HEK293 (cell line): ENCODE measurements at regions not wholly inside any gene's neighbourhood (a gene's known extent, or its start where the extent isn't known, plus 50 kb on each side); places are given as distances from the start of the nearest gene placed in this dataset.

ENCODE experiments used
- CTCF ChIA-PET: fragments of 350-600 bp; formaldehyde crosslinking; extraction: SDS; loops from one replicate; lab custom pipeline; 2021; ENCODE audit warnings: antibody characterized with exemption; lab: Yijun Ruan, JAX
- POLR2A ChIA-PET: fragments of 300-600 bp; formaldehyde crosslinking; extraction: SDS; loops from one replicate; lab custom pipeline; 2020; ENCODE audit warnings: antibody characterized with exemption, inconsistent platforms; lab: Yijun Ruan, JAX
- H3K27ac ChIP-seq: fragments of 200-500 bp; sonication (Bioruptor generic); 2 replicates; pipeline ENCODE4 v1.5.1; 2014; ENCODE audit warnings: low read depth, low read length, control low read depth, inconsistent platforms; ENCODE audit errors: extremely low read depth
- H3K36me3 ChIP-seq, 2 experiments: fragments of 200-500 bp in 1 of 2; sonication (Bioruptor generic) in 1 of 2; 1 replicate in 1 of 2; 2 replicates in 1 of 2; pipeline ENCODE4 v1.5.1; 2014 to 2017; ENCODE audit warnings: inconsistent platforms in 2 of 2, low read length in 2 of 2; ENCODE audit not compliant: control insufficient read depth in 2 of 2, insufficient read depth in 1 of 2
- H3K4me1 ChIP-seq: fragments of 200-500 bp; sonication (Bioruptor generic); 2 replicates; pipeline ENCODE4 v1.5.1; 2014; ENCODE audit warnings: mild to moderate bottlenecking, low read length, inconsistent platforms; ENCODE audit not compliant: control insufficient read depth, insufficient read depth
- H3K4me3 ChIP-seq: 2 replicates; pipeline ENCODE4 v1.5.1; 2011; ENCODE audit warnings: low read depth, mild to moderate bottlenecking, control low read depth, low read length, moderate library complexity
- H3K9me3 ChIP-seq: fragments of 200-500 bp; sonication (Bioruptor generic); 2 replicates; pipeline ENCODE4 v1.5.1; 2014; ENCODE audit warnings: low read depth, low read length, inconsistent platforms; ENCODE audit not compliant: control insufficient read depth, insufficient read depth
- ELK4 ChIP-seq: IDR thresholded peaks from 2 replicates; pipeline ENCODE4 v1.6.1; 2011; ENCODE audit warnings: mild to moderate bottlenecking, low read depth, low read length, borderline replicate concordance
- GFI1B ChIP-seq: fragments of 450-650 bp; formaldehyde crosslinking; IDR thresholded peaks from 2 replicates; pipeline ENCODE4 v1.5.1; 2016; ENCODE audit warnings: missing biosample characterization, missing genetic modification characterization
- GLI2 ChIP-seq: fragments of 450-650 bp; formaldehyde crosslinking; IDR thresholded peaks from 2 replicates; pipeline ENCODE4; 2017; ENCODE audit warnings: missing biosample characterization, missing genetic modification characterization, low read depth, borderline replicate concordance
- HIC1 ChIP-seq: fragments of 450-650 bp; formaldehyde crosslinking; IDR thresholded peaks from 2 replicates; pipeline ENCODE4 v1.5.1; 2016; ENCODE audit warnings: missing biosample characterization, missing genetic modification characterization
- HOXD13 ChIP-seq: sonication (generic); formaldehyde crosslinking; IDR thresholded peaks from 2 replicates; pipeline ENCODE4 v1.8.0; 2022; ENCODE audit warnings: missing genetic modification reagents, borderline replicate concordance
- MZF1 ChIP-seq: fragments of 450-650 bp; formaldehyde crosslinking; IDR thresholded peaks from 2 replicates; pipeline ENCODE4 v1.5.1; 2017; ENCODE audit warnings: missing biosample characterization, missing genetic modification characterization, borderline replicate concordance
- SCRT1 ChIP-seq: fragments of 450-650 bp; formaldehyde crosslinking; IDR thresholded peaks from 2 replicates; pipeline ENCODE4 v1.5.1; 2016; ENCODE audit warnings: missing biosample characterization, missing genetic modification characterization, borderline replicate concordance
- SCRT2 ChIP-seq: fragments of 450-650 bp; formaldehyde crosslinking; IDR thresholded peaks from 2 replicates; pipeline ENCODE4 v1.5.1; 2016; ENCODE audit warnings: missing biosample characterization, missing genetic modification characterization
- TCF7L2 ChIP-seq: IDR thresholded peaks from 2 replicates; pipeline ENCODE4 v1.6.1; 2011; ENCODE audit warnings: low read depth, mild to moderate bottlenecking, inconsistent platforms, low read length, moderate library complexity, borderline replicate concordance
- WT1 ChIP-seq: fragments of 450-650 bp; formaldehyde crosslinking; IDR thresholded peaks from 2 replicates; pipeline ENCODE4 v1.5.1; 2016; ENCODE audit warnings: missing biosample characterization, missing genetic modification characterization
- ZFHX2 ChIP-seq: fragments of 450-650 bp; formaldehyde crosslinking; conservative IDR thresholded peaks from 2 replicates; pipeline ENCODE4 v1.5.1; 2016; ENCODE audit warnings: missing biosample characterization, missing genetic modification characterization
- ZNF175 ChIP-seq: fragments of 450-650 bp; formaldehyde crosslinking; IDR thresholded peaks from 2 replicates; pipeline ENCODE4 v1.5.1; 2016; ENCODE audit warnings: missing biosample characterization, missing genetic modification characterization
- ZNF394 ChIP-seq: fragments of 450-650 bp; formaldehyde crosslinking; IDR thresholded peaks from 2 replicates; pipeline ENCODE4 v1.5.1; 2016; ENCODE audit warnings: missing biosample characterization, missing genetic modification characterization, mild to moderate bottlenecking, moderate library complexity, borderline replicate concordance
- ZNF514 ChIP-seq: fragments of 450-650 bp; formaldehyde crosslinking; IDR thresholded peaks from 2 replicates; pipeline ENCODE4 v1.5.1; 2016; ENCODE audit warnings: missing biosample characterization, missing genetic modification characterization
- ZNF561 ChIP-seq: fragments of 450-650 bp; IDR thresholded peaks from 2 replicates; pipeline ENCODE4 v1.5.1; 2018; ENCODE audit warnings: missing biosample characterization, missing genetic modification characterization, borderline replicate concordance
- ZNF626 ChIP-seq: fragments of 450-650 bp; sonication (Bioruptor Pico); formaldehyde crosslinking; IDR thresholded peaks from 2 replicates; pipeline ENCODE4 v1.5.1; 2018; ENCODE audit warnings: missing biosample characterization, missing genetic modification characterization, inconsistent platforms
- ZNF677 ChIP-seq: fragments of 450-650 bp; IDR thresholded peaks from 2 replicates; pipeline ENCODE4 v1.5.0; 2018; ENCODE audit warnings: missing biosample characterization, mild to moderate bottlenecking, missing genetic modification characterization, moderate library complexity
- ZNF707 ChIP-seq: fragments of 450-650 bp; formaldehyde crosslinking; IDR thresholded peaks from 2 replicates; pipeline ENCODE4 v1.5.1; 2016; ENCODE audit warnings: missing biosample characterization, missing genetic modification characterization
- ZNF777 ChIP-seq: fragments of 450-650 bp; formaldehyde crosslinking; IDR thresholded peaks from 2 replicates; pipeline ENCODE4 v1.5.1; 2017; ENCODE audit warnings: missing biosample characterization, missing genetic modification characterization, borderline replicate concordance
- ZNF791 ChIP-seq: fragments of 450-650 bp; formaldehyde crosslinking; IDR thresholded peaks from 2 replicates; pipeline ENCODE4 v1.5.1; 2016; ENCODE audit warnings: missing biosample characterization, missing genetic modification characterization
- TF ChIP-seq, protein P1 (sequence below): fragments of 450-650 bp; formaldehyde crosslinking; IDR thresholded peaks from 2 replicates; pipeline ENCODE4 v1.5.1; 2016; ENCODE audit warnings: missing biosample characterization, missing genetic modification characterization
- TF ChIP-seq, protein P2 (sequence below): fragments of 450-650 bp; formaldehyde crosslinking; IDR thresholded peaks from 2 replicates; pipeline ENCODE4 v1.5.1; 2016; ENCODE audit warnings: missing biosample characterization, missing genetic modification characterization

GRCh38 chr17:33978889-33979288 is 276.2 kb upstream of the CCL2 start:
- TF ChIP-seq ZNF707 (tag by site-specific recombination), result no peak
- TF ChIP-seq HOXD13, result no peak
- TF ChIP-seq ZNF561 (tag by site-specific recombination), result no peak
- TF ChIP-seq, protein P1, sequence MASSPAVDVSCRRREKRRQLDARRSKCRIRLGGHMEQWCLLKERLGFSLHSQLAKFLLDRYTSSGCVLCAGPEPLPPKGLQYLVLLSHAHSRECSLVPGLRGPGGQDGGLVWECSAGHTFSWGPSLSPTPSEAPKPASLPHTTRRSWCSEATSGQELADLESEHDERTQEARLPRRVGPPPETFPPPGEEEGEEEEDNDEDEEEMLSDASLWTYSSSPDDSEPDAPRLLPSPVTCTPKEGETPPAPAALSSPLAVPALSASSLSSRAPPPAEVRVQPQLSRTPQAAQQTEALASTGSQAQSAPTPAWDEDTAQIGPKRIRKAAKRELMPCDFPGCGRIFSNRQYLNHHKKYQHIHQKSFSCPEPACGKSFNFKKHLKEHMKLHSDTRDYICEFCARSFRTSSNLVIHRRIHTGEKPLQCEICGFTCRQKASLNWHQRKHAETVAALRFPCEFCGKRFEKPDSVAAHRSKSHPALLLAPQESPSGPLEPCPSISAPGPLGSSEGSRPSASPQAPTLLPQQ (tag by site-specific recombination), result no peak
- no peak for TF ChIP-seq GFI1B
- TF ChIP-seq WT1 (tag by site-specific recombination), result no peak
- TF ChIP-seq ZFHX2, result no peak
- no peak for TF ChIP-seq ZNF394 (tag by site-specific recombination)
- no peak for TF ChIP-seq ZNF626
- TF ChIP-seq SCRT2 (tag by site-specific recombination), result no peak
- TF ChIP-seq, protein P2, sequence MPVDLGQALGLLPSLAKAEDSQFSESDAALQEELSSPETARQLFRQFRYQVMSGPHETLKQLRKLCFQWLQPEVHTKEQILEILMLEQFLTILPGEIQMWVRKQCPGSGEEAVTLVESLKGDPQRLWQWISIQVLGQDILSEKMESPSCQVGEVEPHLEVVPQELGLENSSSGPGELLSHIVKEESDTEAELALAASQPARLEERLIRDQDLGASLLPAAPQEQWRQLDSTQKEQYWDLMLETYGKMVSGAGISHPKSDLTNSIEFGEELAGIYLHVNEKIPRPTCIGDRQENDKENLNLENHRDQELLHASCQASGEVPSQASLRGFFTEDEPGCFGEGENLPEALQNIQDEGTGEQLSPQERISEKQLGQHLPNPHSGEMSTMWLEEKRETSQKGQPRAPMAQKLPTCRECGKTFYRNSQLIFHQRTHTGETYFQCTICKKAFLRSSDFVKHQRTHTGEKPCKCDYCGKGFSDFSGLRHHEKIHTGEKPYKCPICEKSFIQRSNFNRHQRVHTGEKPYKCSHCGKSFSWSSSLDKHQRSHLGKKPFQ (tag by site-specific recombination), result no peak
- no peak for TF ChIP-seq ZNF791 (tag by site-specific recombination)
- no peak for TF ChIP-seq ELK4
- ChIA-PET POLR2A (no interaction called here), CTCF (no interaction called here)
- no peak overlapping the region for H3K27ac ChIP-seq
- H3K36me3 ChIP-seq, result no peaks in the 10 kb centered on the region
- H3K4me1 ChIP-seq, result peaks cover 21% of the 10 kb centered on the region
- no peaks in the 10 kb centered on the region for H3K9me3 ChIP-seq
- no peak overlapping the region for H3K4me3 ChIP-seq

DNA sequence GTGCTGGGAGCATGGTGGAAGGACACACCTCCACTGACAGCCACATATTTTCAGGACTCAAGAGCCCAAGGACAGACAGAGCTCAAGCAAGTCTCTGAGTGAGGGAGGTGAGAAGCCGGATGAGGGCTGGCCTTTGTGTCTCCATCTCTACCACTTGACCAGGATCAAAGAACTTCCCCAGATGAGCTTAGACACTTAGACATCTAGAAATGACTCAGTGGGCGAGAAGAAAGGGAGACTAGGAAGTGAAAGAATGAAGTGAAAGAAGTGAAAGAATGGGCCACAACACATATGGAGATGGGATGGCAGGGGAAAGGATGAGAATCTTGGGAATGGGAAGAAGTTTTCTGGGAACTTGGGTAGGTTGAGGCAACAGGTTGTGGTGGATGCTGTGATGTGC is 274.9 kb upstream of the CCL2 start:
- no peaks in the 10 kb centered on the region for H3K9me3 ChIP-seq
- ChIA-PET CTCF (no interaction called here), POLR2A (no interaction called here)
- no peak overlapping the region for H3K4me3 ChIP-seq
- TF ChIP-seq HIC1 (tag by site-specific recombination), result no peak
- TF ChIP-seq MZF1 (tag by site-specific recombination), result no peak
- no peak for TF ChIP-seq ZNF677 (tag by site-specific recombination)
- no peak for TF ChIP-seq TCF7L2
- no peak for TF ChIP-seq ZNF777
- TF ChIP-seq ZNF175 (tag by site-specific recombination), result no peak
- TF ChIP-seq ZNF514 (tag by site-specific recombination), result no peak
- peak; percentile 41; the same call in 1 of the 2 replicates for TF ChIP-seq SCRT1
- TF ChIP-seq GLI2 (tag by site-specific recombination), result no peak
- peak; percentile 80 for TF ChIP-seq SCRT2 (tag by site-specific recombination)
- peaks cover 21% of the 10 kb centered on the region for H3K4me1 ChIP-seq
- H3K27ac ChIP-seq, result no peak overlapping the region
- no peaks in the 10 kb centered on the region for H3K36me3 ChIP-seq
